K562 (cell line): ENCODE measurements at regions not wholly inside any gene's neighbourhood (a gene's known extent, or its start where the extent isn't known, plus 50 kb on each side); places are given as distances from the start of the nearest gene placed in this dataset.

Experiments
- ATAC-seq: fragments of 200-7000 bp; cut with Tn5 transposase; 3 replicates; pipeline ENCODE4 v1.9.1; 2020; ENCODE audit warnings: moderate library complexity
- BruUV-seq: library from RNA; stranded (reverse); fragments of 400-500 nt; replicated peaks from 2 replicates; lab custom pipeline; 2021; lab: Mats Ljungman, UMichigan
- CTCF ChIA-PET: fragments of 300-600 bp; formaldehyde crosslinking; extraction: SDS; loops from one replicate; lab custom pipeline; 2021; ENCODE audit warnings: low intra/inter-chr PET ratio; lab: Yijun Ruan, JAX
- POLR2A ChIA-PET: fragments of 300-600, 350-650 bp; sonication (Branson Sonifier 250); formaldehyde crosslinking; extraction: SDS; loops from one replicate; lab custom pipeline; 2021; ENCODE audit warnings: antibody characterized with exemption, inconsistent platforms; lab: Yijun Ruan, JAX
- DNase-seq, 4 experiments: peaks; one replicate each; pipeline versions ENCODE4 v3.0.0 to v3.0.0-alpha.2; 2011 to 2018; ENCODE audit warnings: low spot score in 3 of 4, mixed read lengths in 3 of 4; ENCODE audit errors: extremely low read depth in 1 of 4
- FAIRE-seq: peaks from 2 replicates; lab custom pipeline; 2011; peaks lifted over from hg19 to GRCh38; lab: Jason Lieb, UNC
- H2AFZ ChIP-seq: 2 replicates; pipeline ENCODE4 v1.6.0; 2011; ENCODE audit warnings: low read depth, low read length, control low read depth, inconsistent platforms
- H3K27ac ChIP-seq: fragments of 200-600 bp; 3 replicates; pipeline ENCODE4 v1.8.0; 2011; ENCODE audit warnings: low read depth, mild to moderate bottlenecking, control low read depth, inconsistent platforms, low read length, moderate library complexity, mixed read lengths; ENCODE audit errors: extremely low read depth
- H3K27me3 ChIP-seq, 2 experiments: fragments of 300-600 bp in 1 of 2; 2 replicates in 1 of 2; 3 replicates in 1 of 2; pipeline versions ENCODE4 v1.6.0 to v1.8.0; 2011; ENCODE audit warnings: inconsistent platforms in 2 of 2, low read length in 2 of 2, mild to moderate bottlenecking in 1 of 2, mixed read lengths in 1 of 2, moderate library complexity in 1 of 2; ENCODE audit not compliant: control insufficient read depth in 2 of 2, insufficient read depth in 2 of 2
- H3K36me3 ChIP-seq: fragments of 300-600 bp; 3 replicates; pipeline ENCODE4 v1.8.0; 2011; ENCODE audit warnings: mild to moderate bottlenecking, low read length, inconsistent platforms; ENCODE audit not compliant: control insufficient read depth, insufficient read depth
- H3K4me1 ChIP-seq, 2 experiments: fragments of 200-600 bp in 1 of 2; replicated peaks in 1 of 2; 2 replicates in 1 of 2; 3 replicates in 1 of 2; pipeline versions ENCODE4 v1.5.1 to v1.8.0; 2011; ENCODE audit warnings: inconsistent platforms in 2 of 2, low read length in 2 of 2, mild to moderate bottlenecking in 1 of 2, mixed read lengths in 1 of 2, moderate library complexity in 1 of 2; ENCODE audit not compliant: control insufficient read depth in 2 of 2, insufficient read depth in 2 of 2
- H3K4me2 ChIP-seq: 2 replicates; pipeline ENCODE4 v1.6.1; 2011; ENCODE audit warnings: low read length, control low read depth, inconsistent platforms, mixed read lengths; ENCODE audit not compliant: insufficient read depth
- H3K4me3 ChIP-seq: fragments of 200-600 bp; sonication (generic), shearing (Covaris generic); 2 replicates; pipeline ENCODE4 v1.5.1; 2016; ENCODE audit warnings: control low read depth, inconsistent platforms
- H3K79me2 ChIP-seq: fragments of 200-600 bp; 3 replicates; pipeline ENCODE4 v1.8.0; 2011; ENCODE audit warnings: low read length, inconsistent platforms; ENCODE audit not compliant: control insufficient read depth, insufficient read depth
- H3K9ac ChIP-seq, 2 experiments: 2 replicates each; pipeline versions ENCODE4 v1.6.0 to v1.6.1; 2011; ENCODE audit warnings: low read depth in 2 of 2, low read length in 2 of 2, control low read depth in 1 of 2, inconsistent platforms in 1 of 2, mild to moderate bottlenecking in 1 of 2, mixed read lengths in 1 of 2; ENCODE audit not compliant: insufficient read depth in 1 of 2
- H3K9me1 ChIP-seq: one replicate; pipeline ENCODE4 v1.6.0; 2011; ENCODE audit warnings: inconsistent platforms, mild to moderate bottlenecking, low read length, moderate library complexity; ENCODE audit not compliant: control insufficient read depth, insufficient read depth
- H3K9me3 ChIP-seq: replicated peaks from 2 replicates; pipeline ENCODE4 v1.5.1; 2011; ENCODE audit warnings: low read depth, low read length, inconsistent platforms; ENCODE audit not compliant: control insufficient read depth, insufficient read depth
- H4K20me1 ChIP-seq: replicated peaks from 2 replicates; pipeline ENCODE4 v1.6.1; 2011; ENCODE audit warnings: low read length, inconsistent platforms, mixed read lengths; ENCODE audit not compliant: control insufficient read depth, insufficient read depth
- RBM25 ChIP-seq: fragments of 200-400 bp; formaldehyde crosslinking; IDR thresholded peaks from 2 replicates; pipeline ENCODE4 v1.6.1; 2018; ENCODE audit warnings: low read length, low read depth, moderate library complexity; ENCODE audit not compliant: severe bottlenecking
- SETDB1 ChIP-seq: IDR thresholded peaks from one replicate; pipeline ENCODE4 v1.6.1; 2012; ENCODE audit warnings: low read length, control low read depth, inconsistent platforms
- ZBTB17 ChIP-seq: fragments of 450-650 bp; formaldehyde crosslinking; IDR thresholded peaks from 2 replicates; pipeline ENCODE4 v1.4.0; 2020; ENCODE audit warnings: mild to moderate bottlenecking
- ZNF140 ChIP-seq: fragments of 250-450 bp; sonication (Bioruptor Pico); IDR thresholded peaks from 2 replicates; pipeline ENCODE4 v1.8.0; 2021; ENCODE audit warnings: moderate library complexity, mild to moderate bottlenecking, inconsistent platforms
- ZNF316 ChIP-seq: fragments of 450-650 bp; IDR thresholded peaks from 2 replicates; pipeline ENCODE4 v1.6.1; 2016
- WGBS: fragments of 100-300 bp; shearing (Covaris generic); methylation state at CpG from one replicate; pipeline ENCODE4 v1.1.6; 2016; ENCODE audit warnings: low coverage, mixed read lengths; ENCODE audit not compliant: insufficient coverage; ENCODE audit errors: missing lambda C conversion rate; 5-methylcytosine and 5-hydroxymethylcytosine counted together
- in situ Hi-C: fragments of 300-500 bp; cut with MboI; formaldehyde crosslinking; loops from 4 replicates; pipeline ENCODE4 v1.15.0; 2018; ENCODE audit warnings: inconsistent platforms, mixed read lengths
- intact Hi-C: fragments of 100-400 bp; cut with micrococcal nuclease; formaldehyde crosslinking; loops from 2 replicates; pipeline ENCODE4 v1.14.2; 2022
- TF ChIP-seq, protein P1 (sequence below): conservative IDR thresholded peaks from 2 replicates; pipeline ENCODE4 v1.6.1; 2011; ENCODE audit warnings: low read depth, mild to moderate bottlenecking, low read length; ENCODE audit not compliant: control insufficient read depth
- TF ChIP-seq, protein P2 (sequence below): fragments of 450-650 bp; formaldehyde crosslinking; IDR thresholded peaks from 2 replicates; pipeline ENCODE4 v1.4.0; 2022; ENCODE audit warnings: mild to moderate bottlenecking, moderate library complexity

DNA sequence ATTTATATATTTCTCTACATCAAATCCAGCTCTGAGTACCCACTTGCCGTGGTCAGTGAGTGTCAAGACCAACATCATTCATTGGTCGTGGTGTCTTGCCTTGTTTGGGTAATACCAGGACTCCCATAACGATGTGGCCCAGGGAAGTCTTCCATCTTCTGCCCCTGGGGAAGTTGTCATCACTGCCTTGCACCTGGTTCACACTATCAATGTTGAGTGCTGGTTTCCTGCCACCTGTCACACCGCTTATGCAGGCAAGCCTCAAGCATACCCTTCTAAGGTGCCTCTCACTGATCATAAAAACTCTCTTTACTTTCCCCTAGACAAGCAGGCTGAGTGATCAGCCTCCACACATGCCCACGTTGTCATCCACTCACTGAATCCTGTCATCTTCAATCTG is 382.4 kb downstream of the KCTD12 start:
- in situ Hi-C loops = no loop called here
- Histone ChIP-seq H3K27ac (no peak overlapping the region), H4K20me1 (no peaks in the 10 kb centered on the region), H3K4me1 (no peaks in the 10 kb centered on the region), H3K4me2 (no peak overlapping the region), H3K9ac (no peak overlapping the region), H3K27me3 (no peaks in the 10 kb centered on the region), H3K9me1 (no peaks in the 10 kb centered on the region), H2AFZ (no peak overlapping the region), H3K4me3 (no peak overlapping the region), H3K36me3 (no peaks in the 10 kb centered on the region), H3K9me3 (no peaks in the 10 kb centered on the region), H3K79me2 (no peaks in the 10 kb centered on the region)
- no peak for DNase-seq
- ChIA-PET CTCF (no interaction called here), POLR2A (no interaction called here)
- WGBS = 3% methylated on average over 4 of the region's 5 CpGs
- no TSS peak for BruUV-seq
- ATAC-seq = no peak
- TF ChIP-seq, protein P1, sequence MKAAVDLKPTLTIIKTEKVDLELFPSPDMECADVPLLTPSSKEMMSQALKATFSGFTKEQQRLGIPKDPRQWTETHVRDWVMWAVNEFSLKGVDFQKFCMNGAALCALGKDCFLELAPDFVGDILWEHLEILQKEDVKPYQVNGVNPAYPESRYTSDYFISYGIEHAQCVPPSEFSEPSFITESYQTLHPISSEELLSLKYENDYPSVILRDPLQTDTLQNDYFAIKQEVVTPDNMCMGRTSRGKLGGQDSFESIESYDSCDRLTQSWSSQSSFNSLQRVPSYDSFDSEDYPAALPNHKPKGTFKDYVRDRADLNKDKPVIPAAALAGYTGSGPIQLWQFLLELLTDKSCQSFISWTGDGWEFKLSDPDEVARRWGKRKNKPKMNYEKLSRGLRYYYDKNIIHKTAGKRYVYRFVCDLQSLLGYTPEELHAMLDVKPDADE = no peak
- TF ChIP-seq SETDB1 (no peak), ZNF140 (CRISPR knock-in tag) (no peak)
- intact Hi-C loops = no loop called here
- no peak for FAIRE-seq

DNA sequence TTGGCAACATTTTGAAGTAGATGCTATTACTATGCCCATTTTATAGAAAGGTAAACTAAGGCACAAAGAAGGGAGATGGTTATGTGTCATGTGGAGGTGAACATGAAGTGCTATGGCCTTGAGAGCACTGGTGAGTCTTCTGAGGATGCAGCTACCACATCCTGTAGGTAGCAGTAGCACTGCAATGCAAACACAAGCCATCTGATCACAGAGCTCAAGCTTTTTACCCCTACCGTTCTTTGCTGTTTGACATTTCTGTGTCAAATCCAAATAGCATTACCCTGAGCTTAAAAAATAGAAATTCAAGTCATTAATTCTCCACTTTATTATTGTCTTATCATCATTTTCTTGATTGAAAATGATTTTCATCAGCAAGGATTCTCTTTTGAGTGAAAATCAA is 382.9 kb downstream of the KCTD12 start:
- DNase-seq (no peak), FAIRE-seq (no peak), ATAC-seq (no peak)
- intact Hi-C loops (no loop called here), in situ Hi-C loops (no loop called here)
- ChIA-PET POLR2A (no interaction called here), CTCF (no interaction called here)
- H3K9me1 ChIP-seq = no peaks in the 10 kb centered on the region
- no peak overlapping the region for H3K27ac ChIP-seq
- WGBS = 0% methylated on average over 1 of the region's 1 CpG
- H3K9me3 ChIP-seq = no peaks in the 10 kb centered on the region
- no peak for TF ChIP-seq ZBTB17 (CRISPR knock-in tag)
- peak; percentile 23 for TF ChIP-seq RBM25
- TF ChIP-seq, protein P2, sequence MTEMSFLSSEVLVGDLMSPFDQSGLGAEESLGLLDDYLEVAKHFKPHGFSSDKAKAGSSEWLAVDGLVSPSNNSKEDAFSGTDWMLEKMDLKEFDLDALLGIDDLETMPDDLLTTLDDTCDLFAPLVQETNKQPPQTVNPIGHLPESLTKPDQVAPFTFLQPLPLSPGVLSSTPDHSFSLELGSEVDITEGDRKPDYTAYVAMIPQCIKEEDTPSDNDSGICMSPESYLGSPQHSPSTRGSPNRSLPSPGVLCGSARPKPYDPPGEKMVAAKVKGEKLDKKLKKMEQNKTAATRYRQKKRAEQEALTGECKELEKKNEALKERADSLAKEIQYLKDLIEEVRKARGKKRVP (CRISPR knock-in tag) = no peak
- 0 out of 2 replicates have a peak, but pooled peaks have one; percentile 5 for TF ChIP-seq ZNF316
- H3K79me2 ChIP-seq = no peaks in the 10 kb centered on the region
- H3K9ac ChIP-seq = no peak overlapping the region
- no peaks in the 10 kb centered on the region for H3K27me3 ChIP-seq
- BruUV-seq = no TSS peak
- no peaks in the 10 kb centered on the region for H3K4me1 ChIP-seq
- H3K4me2 ChIP-seq = no peak overlapping the region
- no peaks in the 10 kb centered on the region for H3K36me3 ChIP-seq
- H3K4me3 ChIP-seq = no peak overlapping the region
- no peaks in the 10 kb centered on the region for H4K20me1 ChIP-seq
- no peak overlapping the region for H2AFZ ChIP-seq
